ENCODE measurements at regions not wholly inside any gene's neighbourhood (a gene's known extent, or its start where the extent isn't known, plus 50 kb on each side); places are given as distances from the start of the nearest gene placed in this dataset.

DNA sequence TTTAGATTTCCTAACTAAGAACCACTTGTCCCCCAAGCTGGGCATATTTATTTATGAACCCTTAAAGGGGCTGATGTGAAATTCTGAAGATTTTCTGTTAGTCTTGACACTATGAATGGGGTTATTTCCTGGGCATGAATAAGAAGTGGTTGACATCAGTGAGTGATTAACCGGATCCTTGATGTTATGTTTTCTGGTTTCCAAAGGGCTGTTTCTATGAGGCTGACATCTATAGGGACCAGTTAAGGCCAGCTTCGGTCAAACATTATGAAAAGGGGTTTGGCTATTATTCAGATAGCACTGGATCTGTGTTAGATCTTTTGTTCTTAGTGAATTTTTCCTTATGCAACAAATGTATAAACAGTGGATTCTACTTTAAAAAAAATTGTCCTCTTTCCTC, 443.7 kb upstream of the SPRED2 start:
- TF ChIP-seq TEAD4 (IDR thresholded peaks at IDR 0.05) (no peak), CEBPB (IDR thresholded peaks at IDR 0.05) (no peak), RAD21 (IDR thresholded peaks at IDR 0.05; ENCODE audit: low read depth) (no peak), NFIC (IDR thresholded peaks at IDR 0.05) (no peak), TCF12 (IDR thresholded peaks at IDR 0.05; ENCODE audit: low read depth) (no peak)

DNA sequence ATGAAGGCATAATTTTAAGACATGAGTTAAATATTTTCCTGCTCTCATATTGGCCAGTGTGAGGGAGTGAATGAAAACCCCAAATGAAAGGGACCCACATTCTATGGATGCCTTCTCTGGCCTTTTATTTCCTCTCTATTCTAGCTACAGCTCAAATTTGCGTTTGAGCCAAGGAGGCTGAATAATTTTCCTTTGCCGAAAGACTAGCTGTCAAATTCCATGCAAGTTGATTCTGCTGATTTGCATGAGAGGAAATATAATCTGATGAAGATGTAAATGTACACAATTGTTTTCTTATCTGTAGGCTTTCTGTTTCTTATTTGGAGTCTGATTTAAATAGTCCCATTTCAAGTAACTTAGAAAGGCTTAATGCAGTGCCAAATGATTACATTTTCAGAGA, 438.4 kb upstream of the SPRED2 start:
- no peak for TF ChIP-seq EP300 (IDR thresholded peaks at IDR 0.05; ENCODE audit: borderline replicate concordance)
- TF ChIP-seq ZBTB7A (IDR thresholded peaks at IDR 0.05; ENCODE audit: low read depth) = no peak
- TF ChIP-seq RAD21 (IDR thresholded peaks at IDR 0.05; ENCODE audit: low read depth) = no peak
- TF ChIP-seq, protein P1, sequence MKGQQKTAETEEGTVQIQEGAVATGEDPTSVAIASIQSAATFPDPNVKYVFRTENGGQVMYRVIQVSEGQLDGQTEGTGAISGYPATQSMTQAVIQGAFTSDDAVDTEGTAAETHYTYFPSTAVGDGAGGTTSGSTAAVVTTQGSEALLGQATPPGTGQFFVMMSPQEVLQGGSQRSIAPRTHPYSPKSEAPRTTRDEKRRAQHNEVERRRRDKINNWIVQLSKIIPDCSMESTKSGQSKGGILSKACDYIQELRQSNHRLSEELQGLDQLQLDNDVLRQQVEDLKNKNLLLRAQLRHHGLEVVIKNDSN (IDR thresholded peaks at IDR 0.05) = no peak

DNA sequence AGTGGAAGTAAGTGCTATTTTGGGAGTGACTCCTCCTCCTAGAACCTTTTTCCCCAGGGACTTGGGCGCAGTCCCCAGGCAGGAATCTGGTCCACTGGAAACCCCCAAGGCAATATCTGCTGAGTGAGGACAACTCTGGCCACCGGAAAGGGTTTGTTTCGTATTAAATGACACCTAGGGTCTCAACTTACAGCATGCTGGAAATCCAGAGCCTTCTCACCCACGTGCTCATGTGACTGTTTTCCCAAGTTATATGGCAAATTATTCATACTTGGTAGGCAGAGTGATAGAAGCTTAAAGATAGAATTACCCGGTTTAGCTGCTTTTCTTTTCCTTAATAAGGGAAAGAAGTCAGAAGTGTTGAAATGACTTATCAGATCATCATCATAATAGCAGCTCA, 436.9 kb upstream of the SPRED2 start:
- no peak for TF ChIP-seq ZBTB7A (IDR thresholded peaks at IDR 0.05; ENCODE audit: low read depth)

DNA sequence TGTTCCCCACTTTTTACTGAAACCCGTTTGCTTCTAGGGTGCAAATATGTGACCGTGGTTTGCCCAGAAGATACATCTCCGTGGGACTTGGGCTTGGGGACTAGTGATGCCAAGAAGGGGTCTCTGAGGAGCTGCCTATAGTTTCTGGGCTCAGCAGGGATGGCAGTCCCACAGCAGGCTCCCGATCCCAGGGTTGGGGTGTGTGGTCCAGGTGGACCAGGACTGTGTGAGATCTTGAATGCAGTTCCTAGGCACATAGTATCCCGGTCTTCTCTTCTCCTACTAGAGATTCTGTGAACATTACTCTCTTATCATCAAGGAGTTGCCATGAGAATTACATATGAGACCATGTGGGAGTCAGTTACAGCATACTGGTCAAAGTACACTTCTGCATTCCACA, 435.8 kb upstream of the SPRED2 start:
- TF ChIP-seq EP300 (IDR thresholded peaks at IDR 0.05; ENCODE audit: borderline replicate concordance) (no peak), TEAD4 (IDR thresholded peaks at IDR 0.05) (no peak), TCF12 (IDR thresholded peaks at IDR 0.05; ENCODE audit: low read depth) (no peak), RAD21 (IDR thresholded peaks at IDR 0.05; ENCODE audit: low read depth) (no peak), NFIC (IDR thresholded peaks at IDR 0.05) (no peak)

DNA sequence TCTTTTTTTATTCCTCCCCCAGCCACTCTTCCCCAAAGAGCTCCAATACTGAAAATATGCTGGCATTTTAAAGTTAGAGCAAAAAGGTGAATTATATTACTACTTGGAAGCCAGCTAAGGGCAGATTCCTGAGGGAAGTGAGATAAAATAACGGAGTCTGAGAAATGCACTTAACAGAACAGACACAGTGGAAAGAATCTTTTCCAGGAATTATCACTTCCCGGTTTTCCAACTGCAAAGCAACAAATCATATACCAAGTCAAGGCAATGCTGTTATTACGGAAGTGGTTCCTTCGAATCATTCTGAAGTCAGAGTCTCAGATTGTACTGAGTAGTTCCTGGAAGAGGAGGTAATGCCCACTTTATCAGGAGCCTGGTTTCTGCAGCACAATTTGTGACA, 435.0 kb upstream of the SPRED2 start:
- TF ChIP-seq CREB1 (IDR thresholded peaks at IDR 0.05; ENCODE audit: low read depth) = no peak
- no peak for TF ChIP-seq ZBTB7A (IDR thresholded peaks at IDR 0.05; ENCODE audit: low read depth)
- TF ChIP-seq EP300 (IDR thresholded peaks at IDR 0.05; ENCODE audit: borderline replicate concordance) = no peak
- TF ChIP-seq YY1 (IDR thresholded peaks at IDR 0.05; ENCODE audit: low read depth) = no peak
- no peak for TF ChIP-seq FOXM1 (IDR thresholded peaks at IDR 0.05; ENCODE audit: borderline replicate concordance, low read depth)
- no peak for TF ChIP-seq EGR1 (IDR thresholded peaks at IDR 0.05)
- TF ChIP-seq, protein P2, sequence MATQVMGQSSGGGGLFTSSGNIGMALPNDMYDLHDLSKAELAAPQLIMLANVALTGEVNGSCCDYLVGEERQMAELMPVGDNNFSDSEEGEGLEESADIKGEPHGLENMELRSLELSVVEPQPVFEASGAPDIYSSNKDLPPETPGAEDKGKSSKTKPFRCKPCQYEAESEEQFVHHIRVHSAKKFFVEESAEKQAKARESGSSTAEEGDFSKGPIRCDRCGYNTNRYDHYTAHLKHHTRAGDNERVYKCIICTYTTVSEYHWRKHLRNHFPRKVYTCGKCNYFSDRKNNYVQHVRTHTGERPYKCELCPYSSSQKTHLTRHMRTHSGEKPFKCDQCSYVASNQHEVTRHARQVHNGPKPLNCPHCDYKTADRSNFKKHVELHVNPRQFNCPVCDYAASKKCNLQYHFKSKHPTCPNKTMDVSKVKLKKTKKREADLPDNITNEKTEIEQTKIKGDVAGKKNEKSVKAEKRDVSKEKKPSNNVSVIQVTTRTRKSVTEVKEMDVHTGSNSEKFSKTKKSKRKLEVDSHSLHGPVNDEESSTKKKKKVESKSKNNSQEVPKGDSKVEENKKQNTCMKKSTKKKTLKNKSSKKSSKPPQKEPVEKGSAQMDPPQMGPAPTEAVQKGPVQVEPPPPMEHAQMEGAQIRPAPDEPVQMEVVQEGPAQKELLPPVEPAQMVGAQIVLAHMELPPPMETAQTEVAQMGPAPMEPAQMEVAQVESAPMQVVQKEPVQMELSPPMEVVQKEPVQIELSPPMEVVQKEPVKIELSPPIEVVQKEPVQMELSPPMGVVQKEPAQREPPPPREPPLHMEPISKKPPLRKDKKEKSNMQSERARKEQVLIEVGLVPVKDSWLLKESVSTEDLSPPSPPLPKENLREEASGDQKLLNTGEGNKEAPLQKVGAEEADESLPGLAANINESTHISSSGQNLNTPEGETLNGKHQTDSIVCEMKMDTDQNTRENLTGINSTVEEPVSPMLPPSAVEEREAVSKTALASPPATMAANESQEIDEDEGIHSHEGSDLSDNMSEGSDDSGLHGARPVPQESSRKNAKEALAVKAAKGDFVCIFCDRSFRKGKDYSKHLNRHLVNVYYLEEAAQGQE (IDR thresholded peaks at IDR 0.05; ENCODE audit: low read depth) = no peak
- no peak for TF ChIP-seq TAF1 (IDR thresholded peaks at IDR 0.05; ENCODE audit: low read depth)
- TF ChIP-seq, protein P1 (IDR thresholded peaks at IDR 0.05) = no peak
- no peak for TF ChIP-seq NFIC (IDR thresholded peaks at IDR 0.05)
- TF ChIP-seq CEBPB (IDR thresholded peaks at IDR 0.05) = no peak
- TF ChIP-seq TCF12 (IDR thresholded peaks at IDR 0.05; ENCODE audit: low read depth) = no peak
- no peak for TF ChIP-seq TEAD4 (IDR thresholded peaks at IDR 0.05)
- TF ChIP-seq, protein P3, sequence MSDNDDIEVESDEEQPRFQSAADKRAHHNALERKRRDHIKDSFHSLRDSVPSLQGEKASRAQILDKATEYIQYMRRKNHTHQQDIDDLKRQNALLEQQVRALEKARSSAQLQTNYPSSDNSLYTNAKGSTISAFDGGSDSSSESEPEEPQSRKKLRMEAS (IDR thresholded peaks at IDR 0.05) = no peak
- TF ChIP-seq RAD21 (IDR thresholded peaks at IDR 0.05; ENCODE audit: low read depth) = no peak

DNA sequence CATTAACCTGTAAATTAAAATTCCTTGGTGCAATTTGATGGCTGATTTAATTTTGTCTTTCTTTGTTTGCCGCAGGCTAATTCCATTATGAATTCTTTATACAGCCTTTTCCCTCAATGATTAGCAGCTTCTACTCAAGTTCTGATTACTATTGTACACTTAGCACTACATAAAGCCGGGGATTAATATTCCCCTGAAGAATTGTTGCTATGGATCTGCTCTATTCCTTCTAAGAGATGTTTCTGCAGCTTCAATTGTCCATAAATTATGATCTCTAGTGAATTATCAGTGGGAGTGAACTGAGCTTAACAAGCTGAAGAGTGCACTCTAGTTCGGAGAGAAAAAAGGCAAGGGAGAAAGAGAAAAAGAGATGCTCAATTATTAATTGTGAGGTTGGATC, 433.7 kb upstream of the SPRED2 start:
- TF ChIP-seq EP300 (IDR thresholded peaks at IDR 0.05; ENCODE audit: borderline replicate concordance) = no peak
- TF ChIP-seq, protein P3 (IDR thresholded peaks at IDR 0.05) = no peak
- TF ChIP-seq FOXM1 (IDR thresholded peaks at IDR 0.05; ENCODE audit: borderline replicate concordance, low read depth) = no peak
- no peak for TF ChIP-seq EGR1 (IDR thresholded peaks at IDR 0.05)
- TF ChIP-seq RAD21 (IDR thresholded peaks at IDR 0.05; ENCODE audit: low read depth) = no peak
- TF ChIP-seq, protein P2 (IDR thresholded peaks at IDR 0.05; ENCODE audit: low read depth) = no peak
- no peak for TF ChIP-seq TEAD4 (IDR thresholded peaks at IDR 0.05)
- TF ChIP-seq CREB1 (IDR thresholded peaks at IDR 0.05; ENCODE audit: low read depth) = no peak
- TF ChIP-seq TCF12 (IDR thresholded peaks at IDR 0.05; ENCODE audit: low read depth) = no peak
- no peak for TF ChIP-seq CEBPB (IDR thresholded peaks at IDR 0.05)
- TF ChIP-seq TAF1 (IDR thresholded peaks at IDR 0.05; ENCODE audit: low read depth) = no peak
- TF ChIP-seq YY1 (IDR thresholded peaks at IDR 0.05; ENCODE audit: low read depth) = no peak
- no peak for TF ChIP-seq NFIC (IDR thresholded peaks at IDR 0.05)

DNA sequence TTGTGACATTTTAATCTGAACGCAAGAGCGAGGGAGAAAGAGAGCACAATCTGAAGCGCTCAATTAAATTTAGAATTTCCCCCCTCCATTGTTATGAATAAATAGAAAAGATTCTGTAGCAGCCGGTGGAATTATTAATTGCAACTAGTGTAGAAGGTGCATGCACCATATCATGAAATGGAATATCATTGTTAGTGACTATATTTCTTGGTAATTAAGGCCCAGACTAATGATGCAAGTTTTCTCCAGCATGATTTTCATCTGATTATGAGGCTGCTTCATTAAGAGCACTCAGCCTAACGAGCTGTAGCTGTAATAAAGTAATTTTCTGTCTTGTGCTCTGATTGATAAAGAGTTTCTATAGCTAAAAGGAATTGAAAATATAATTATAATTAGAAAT, 432.2 kb upstream of the SPRED2 start:
- TF ChIP-seq, protein P1 (IDR thresholded peaks at IDR 0.05) = no peak
- TF ChIP-seq RAD21 (IDR thresholded peaks at IDR 0.05; ENCODE audit: low read depth) (no peak), NFIC (IDR thresholded peaks at IDR 0.05) (no peak), TCF12 (IDR thresholded peaks at IDR 0.05; ENCODE audit: low read depth) (no peak), FOXM1 (IDR thresholded peaks at IDR 0.05; ENCODE audit: borderline replicate concordance, low read depth) (no peak), CREB1 (IDR thresholded peaks at IDR 0.05; ENCODE audit: low read depth) (no peak), EP300 (IDR thresholded peaks at IDR 0.05; ENCODE audit: borderline replicate concordance) (no peak), ZBTB7A (IDR thresholded peaks at IDR 0.05; ENCODE audit: low read depth) (no peak), TEAD4 (IDR thresholded peaks at IDR 0.05) (no peak), EGR1 (IDR thresholded peaks at IDR 0.05) (no peak)
- TF ChIP-seq, protein P3 (IDR thresholded peaks at IDR 0.05) = no peak
